IMR-90 (cell line): ENCODE measurements at regions not wholly inside any gene's neighbourhood (a gene's known extent, or its start where the extent isn't known, plus 50 kb on each side); places are given as distances from the start of the nearest gene placed in this dataset.

Source experiments
- ATAC-seq: fragments of 200-7000 bp; cut with Tn5 transposase; 2 replicates; pipeline ENCODE4 v1.9.1; 2020; ENCODE audit warnings: low read depth, mild to moderate bottlenecking, moderate library complexity
- BruUV-seq: library from RNA; stranded (reverse); fragments of 400-500 nt; replicated peaks from 2 replicates; lab custom pipeline; 2021; lab: Mats Ljungman, UMichigan
- CTCF ChIA-PET: fragments of 300-600 bp; formaldehyde crosslinking; extraction: SDS; loops from one replicate; lab custom pipeline; 2021; ENCODE audit warnings: antibody characterized with exemption; lab: Yijun Ruan, JAX
- POLR2A ChIA-PET: fragments of 300-600 bp; sonication (Branson Sonifier 250); formaldehyde crosslinking; loops from one replicate; lab custom pipeline; 2022; ENCODE audit warnings: antibody characterized with exemption; ENCODE audit not compliant: unreplicated experiment; lab: Charles Lee
- DNase-seq: peaks from one replicate; pipeline ENCODE4 v3.0.0; 2013
- H2AFZ ChIP-seq: replicated peaks from 2 replicates; pipeline ENCODE3; 2013; ENCODE audit warnings: low read length, mild to moderate bottlenecking; ENCODE audit not compliant: poor library complexity
- H2AK5ac ChIP-seq: 2 replicates; pipeline ENCODE4 v1.6.1; 2013; ENCODE audit warnings: low read depth, low read length, inconsistent platforms
- H2AK9ac ChIP-seq: replicated peaks from 2 replicates; pipeline ENCODE3; 2013; ENCODE audit warnings: mild to moderate bottlenecking, low read depth, low read length, moderate library complexity; ENCODE audit not compliant: poor library complexity
- H2BK120ac ChIP-seq: 2 replicates; pipeline ENCODE4 v1.6.1; 2013; ENCODE audit warnings: low read depth, low read length, inconsistent platforms
- H2BK15ac ChIP-seq: 3 replicates; pipeline ENCODE4 v1.6.1; 2013; ENCODE audit warnings: low read depth, low read length, inconsistent platforms
- H2BK20ac ChIP-seq: 2 replicates; pipeline ENCODE4 v1.6.1; 2013; ENCODE audit warnings: low read depth, mild to moderate bottlenecking, inconsistent platforms, low read length, moderate library complexity
- H2BK5ac ChIP-seq: 2 replicates; pipeline ENCODE4 v1.6.1; 2013; ENCODE audit warnings: mild to moderate bottlenecking, low read depth, low read length, inconsistent platforms; ENCODE audit not compliant: poor library complexity, severe bottlenecking
- H3K14ac ChIP-seq: replicated peaks from 2 replicates; pipeline ENCODE4 v1.6.1; 2013; ENCODE audit warnings: low read depth, low read length, inconsistent platforms
- H3K18ac ChIP-seq: 2 replicates; pipeline ENCODE4 v1.6.1; 2013; ENCODE audit warnings: low read depth, low read length, control low read depth
- H3K23ac ChIP-seq: 2 replicates; pipeline ENCODE4 v1.6.1; 2013; ENCODE audit warnings: low read depth, low read length, inconsistent platforms
- H3K27ac ChIP-seq: 2 replicates; pipeline ENCODE4 v1.5.1; 2013; ENCODE audit warnings: mild to moderate bottlenecking, control low read depth, low read length; ENCODE audit not compliant: insufficient read depth
- H3K27me3 ChIP-seq: 2 replicates; pipeline ENCODE4 v1.6.1; 2013; ENCODE audit warnings: low read length; ENCODE audit not compliant: control insufficient read depth, insufficient read depth
- H3K36me3 ChIP-seq: 2 replicates; pipeline ENCODE4 v1.6.1; 2013; ENCODE audit warnings: low read length, mixed read lengths; ENCODE audit not compliant: control insufficient read depth, insufficient read depth
- H3K4ac ChIP-seq: 2 replicates; pipeline ENCODE4 v1.6.1; 2013; ENCODE audit warnings: low read depth, low read length, inconsistent platforms
- H3K4me1 ChIP-seq: 2 replicates; pipeline ENCODE4 v1.6.1; 2013; ENCODE audit warnings: low read length, mixed read lengths; ENCODE audit not compliant: control insufficient read depth, insufficient read depth
- H3K4me2 ChIP-seq: 2 replicates; pipeline ENCODE4 v1.6.1; 2013; ENCODE audit warnings: low read depth, mild to moderate bottlenecking, control low read depth, low read length, moderate library complexity
- H3K4me3 ChIP-seq: 2 replicates; pipeline ENCODE4 v1.5.1; 2013; ENCODE audit warnings: low read depth, mild to moderate bottlenecking, control low read depth, low read length, moderate library complexity; ENCODE audit not compliant: insufficient read depth
- H3K56ac ChIP-seq: 2 replicates; pipeline ENCODE4 v1.6.1; 2013; ENCODE audit warnings: low read length, inconsistent platforms; ENCODE audit not compliant: insufficient read depth; ENCODE audit errors: extremely low read depth
- H3K79me1 ChIP-seq, 2 experiments: 2 replicates each; pipeline ENCODE4 v1.6.1; 2013; ENCODE audit warnings: low read length in 2 of 2, inconsistent platforms in 1 of 2, low read depth in 1 of 2
- H3K9ac ChIP-seq: 2 replicates; pipeline ENCODE4 v1.6.1; 2013; ENCODE audit warnings: low read depth, low read length, control low read depth
- H3K9me1 ChIP-seq: 2 replicates; pipeline ENCODE4 v1.6.1; 2013; ENCODE audit warnings: low read length, inconsistent platforms; ENCODE audit not compliant: insufficient read depth
- H3K9me3 ChIP-seq: 2 replicates; pipeline ENCODE4 v1.6.1; 2013; ENCODE audit warnings: low read length; ENCODE audit not compliant: control insufficient read depth, insufficient read depth
- H4K20me1 ChIP-seq: 2 replicates; pipeline ENCODE4 v1.6.1; 2013; ENCODE audit warnings: low read length, inconsistent platforms; ENCODE audit not compliant: insufficient read depth
- H4K5ac ChIP-seq: 2 replicates; pipeline ENCODE4 v1.6.1; 2013; ENCODE audit warnings: mild to moderate bottlenecking, low read depth, low read length, control low read depth
- H4K8ac ChIP-seq, 2 experiments: 2 replicates each; pipeline ENCODE4 v1.6.1; 2013; ENCODE audit warnings: low read depth in 2 of 2, low read length in 2 of 2, control low read depth in 1 of 2, inconsistent platforms in 1 of 2
- H4K91ac ChIP-seq: 2 replicates; pipeline ENCODE4 v1.6.1; 2013; ENCODE audit warnings: low read depth, low read length, inconsistent platforms; ENCODE audit not compliant: insufficient read depth
- BHLHE40 ChIP-seq: fragments of 150-350 bp; IDR thresholded peaks from 2 replicates; pipeline ENCODE4 v1.6.1; 2016; ENCODE audit warnings: mild to moderate bottlenecking, low read depth, low read length
- CEBPB ChIP-seq: IDR thresholded peaks from 2 replicates; pipeline ENCODE4 v1.6.1; 2012; ENCODE audit warnings: low read depth, low read length, improper control_type of control experiment
- CHD1 ChIP-seq: IDR thresholded peaks from 2 replicates; pipeline ENCODE4 v1.6.1; 2012; ENCODE audit warnings: low read depth, low read length, improper control_type of control experiment
- CTCF ChIP-seq: conservative IDR thresholded peaks from 2 replicates; pipeline ENCODE4 v1.5.1; 2012; ENCODE audit warnings: mild to moderate bottlenecking, low read depth, low read length, improper control_type of control experiment
- ELK1 ChIP-seq: fragments of 150-350 bp; IDR thresholded peaks from 2 replicates; pipeline ENCODE4 v1.6.1; 2016; ENCODE audit warnings: low read depth, mild to moderate bottlenecking, low read length, moderate library complexity, borderline replicate concordance
- MAZ ChIP-seq: IDR thresholded peaks from 2 replicates; pipeline ENCODE4 v1.6.1; 2012; ENCODE audit warnings: low read depth, mild to moderate bottlenecking, low read length, improper control_type of control experiment, moderate library complexity, borderline replicate concordance
- MXI1 ChIP-seq: IDR thresholded peaks from 2 replicates; pipeline ENCODE4 v1.6.1; 2012; ENCODE audit warnings: low read depth, mild to moderate bottlenecking, low read length, moderate library complexity, borderline replicate concordance
- NFE2L2 ChIP-seq: fragments of 150-350 bp; IDR thresholded peaks from 2 replicates; pipeline ENCODE4 v1.6.1; 2016; ENCODE audit warnings: low read depth, mild to moderate bottlenecking, low read length
- POLR2A ChIP-seq: IDR thresholded peaks from 2 replicates; pipeline ENCODE4 v1.6.1; 2012; ENCODE audit warnings: mild to moderate bottlenecking, low read depth, low read length
- RCOR1 ChIP-seq: IDR thresholded peaks from 2 replicates; pipeline ENCODE4 v1.6.1; 2012; ENCODE audit warnings: mild to moderate bottlenecking, low read length, improper control_type of control experiment; ENCODE audit not compliant: insufficient replicate concordance
- RFX5 ChIP-seq: IDR thresholded peaks from 2 replicates; pipeline ENCODE4 v1.8.0; 2012; ENCODE audit warnings: low read depth, mild to moderate bottlenecking, low read length, moderate library complexity
- SMC3 ChIP-seq: fragments of 150-350 bp; IDR thresholded peaks from 2 replicates; pipeline ENCODE4 v1.6.1; 2016; ENCODE audit warnings: low read depth, mild to moderate bottlenecking, antibody characterized with exemption, low read length, moderate library complexity
- USF2 ChIP-seq: fragments of 150-350 bp; IDR thresholded peaks from 2 replicates; pipeline ENCODE4 v1.6.1; 2017; ENCODE audit warnings: mild to moderate bottlenecking, antibody characterized with exemption, low read length, low read depth
- WGBS, 2 experiments: methylation state at CpG; one replicate each; pipeline versions ENCODE4 v1.1.5 to v1.1.7; 2013; ENCODE audit warnings: missing lambda C conversion rate in 2 of 2; ENCODE audit not compliant: insufficient read length in 1 of 2; ENCODE audit errors: extremely low coverage in 2 of 2; 5-methylcytosine and 5-hydroxymethylcytosine counted together
- dilution Hi-C: fragments of 300-500 bp; cut with HindIII; formaldehyde crosslinking; loops from one replicate; pipeline ENCODE4 v1.14.3; 2018; ENCODE audit warnings: low sequenced_read_pairs; ENCODE audit not compliant: unreplicated experiment
- in situ Hi-C: fragments of 300-500 bp; cut with MboI; formaldehyde crosslinking; loops from 3 replicates; pipeline ENCODE4 v1.14.3; 2019; ENCODE audit warnings: low sequenced_read_pairs, inconsistent platforms, mixed read lengths
- intact Hi-C: fragments of 100-400 bp; cut with micrococcal nuclease; formaldehyde crosslinking; loops from 2 replicates; pipeline ENCODE4 v1.10.0; 2022

GRCh38 chr2:42893047-42893758 is 100.8 kb upstream of the HAAO start:
- Histone ChIP-seq H3K23ac (no peak overlapping the region), H4K91ac (no peak overlapping the region), H3K9me3 (peaks cover 3% of the 10 kb centered on the region), H3K27me3 (no peaks in the 10 kb centered on the region), H2BK120ac (no peak overlapping the region), H3K56ac (no peak overlapping the region), H2AK5ac (no peak overlapping the region), H4K8ac (no peak overlapping the region), H4K20me1 (no peaks in the 10 kb centered on the region), H3K4me1 (peaks cover 5% of the 10 kb centered on the region), H3K27ac (no peak overlapping the region), H3K4me3 (no peak overlapping the region), H2BK15ac (no peak overlapping the region), H2AFZ (no peak overlapping the region), H4K5ac (no peak overlapping the region), H2BK5ac (no peak overlapping the region), H2BK20ac (no peak overlapping the region), H3K14ac (no peak overlapping the region), H3K9ac (no peak overlapping the region), H3K79me1 (no peaks in the 10 kb centered on the region), H3K4ac (no peak overlapping the region), H3K18ac (no peak overlapping the region), H3K4me2 (no peak overlapping the region), H3K36me3 (no peaks in the 10 kb centered on the region), H2AK9ac (no peak overlapping the region), H3K9me1 (peaks cover 20% of the 10 kb centered on the region)
- no peak for ATAC-seq
- no peak for DNase-seq
- intact Hi-C loops: no loop called here
- POLR2A ChIA-PET: no interaction called here
- CTCF ChIA-PET: interaction anchor here (0.5 kb wide), 1 partner anchor 451 kb away, joined by 8 read pairs; no protein-coding TSS in a partner anchor
- in situ Hi-C loops: no loop called here
- TF ChIP-seq USF2: no peak
- TF ChIP-seq BHLHE40: no peak
- no peak for TF ChIP-seq NFE2L2
- TF ChIP-seq RCOR1: no peak
- TF ChIP-seq CEBPB: no peak
- TF ChIP-seq POLR2A: no peak
- TF ChIP-seq ELK1: no peak
- TF ChIP-seq RFX5: no peak
- no peak for TF ChIP-seq MXI1
- TF ChIP-seq SMC3: no peak
- no peak for TF ChIP-seq MAZ
- TF ChIP-seq CHD1: no peak
- no peak for TF ChIP-seq CTCF
- dilution Hi-C loops: no loop called here
- no TSS peak for BruUV-seq
- 100% methylated on average over 1 of the region's 5 CpGs; no CpG with 5 or more reads in 1 of the 2 experiments for WGBS, 2 experiments
